PC-3 (cell line): ENCODE measurements at regions not wholly inside any gene's neighbourhood (a gene's known extent, or its start where the extent isn't known, plus 50 kb on each side); places are given as distances from the start of the nearest gene placed in this dataset.

ENCODE experiments used
- ATAC-seq: fragments of 200-7000 bp; cut with Tn5 transposase; 2 replicates; pipeline ENCODE4 v1.9.1; 2020; ENCODE audit warnings: mild to moderate bottlenecking, moderate library complexity
- BruUV-seq: library from RNA; stranded (reverse); fragments of 400-500 nt; replicated peaks from 2 replicates; lab custom pipeline; 2021; lab: Mats Ljungman, UMichigan
- CTCF ChIA-PET: fragments of 300-600 bp; sonication (Branson Sonifier 250); formaldehyde crosslinking; loops from one replicate; lab custom pipeline; 2022; ENCODE audit warnings: antibody characterized with exemption; lab: Charles Lee
- POLR2A ChIA-PET: fragments of 300-600 bp; sonication (Branson Sonifier 250); formaldehyde crosslinking; loops from one replicate; lab custom pipeline; 2022; ENCODE audit warnings: antibody characterized with exemption; ENCODE audit not compliant: unreplicated experiment; lab: Charles Lee
- DNase-seq: peaks from one replicate; pipeline ENCODE4 v3.0.0-alpha.2; 2015
- H2AFZ ChIP-seq: fragments of 300-600 bp; sonication (generic); 2 replicates; pipeline ENCODE4 v1.6.0; 2016; ENCODE audit warnings: antibody characterized with exemption, low read length
- H3F3A ChIP-seq: fragments of 300-600 bp; sonication (generic); one replicate; pipeline ENCODE4 v1.6.0; 2017; ENCODE audit warnings: antibody characterized with exemption, low read length, control low read depth, mild to moderate bottlenecking; ENCODE audit not compliant: unreplicated experiment
- H3K27ac ChIP-seq: fragments of 300-600 bp; sonication (generic); 2 replicates; pipeline ENCODE4 v1.5.1; 2016; ENCODE audit warnings: mild to moderate bottlenecking, low read length
- H3K27me3 ChIP-seq: fragments of 300-600 bp; sonication (generic); 2 replicates; pipeline ENCODE4 v1.6.1; 2016; ENCODE audit warnings: low read length, mixed read lengths
- H3K36me3 ChIP-seq: fragments of 300-600 bp; sonication (generic); 2 replicates; pipeline ENCODE4 v1.6.1; 2016; ENCODE audit warnings: low read depth, mixed run types, low read length, mixed read lengths
- H3K4me1 ChIP-seq: fragments of 300-600 bp; sonication (generic); 2 replicates; pipeline ENCODE4 v1.5.1; 2016; ENCODE audit warnings: low read length; ENCODE audit not compliant: insufficient read depth
- H3K4me2 ChIP-seq: fragments of 300-600 bp; sonication (generic); 2 replicates; pipeline ENCODE4 v1.6.0; 2016; ENCODE audit warnings: low read length
- H3K4me3 ChIP-seq: fragments of 300-600 bp; sonication (generic); 2 replicates; pipeline ENCODE4 v1.5.1; 2016; ENCODE audit warnings: mild to moderate bottlenecking, low read length, mixed read lengths
- H3K79me2 ChIP-seq: fragments of 300-600 bp; sonication (generic); 2 replicates; pipeline ENCODE4 v1.6.1; 2017; ENCODE audit warnings: low read length, mixed read lengths
- H3K9ac ChIP-seq: fragments of 300-600 bp; sonication (generic); 2 replicates; pipeline ENCODE4 v1.6.0; 2016; ENCODE audit warnings: mild to moderate bottlenecking, low read length
- H3K9me2 ChIP-seq: fragments of 300-600 bp; sonication (generic); replicated peaks from 2 replicates; pipeline ENCODE4 v1.6.1; 2016; ENCODE audit warnings: mixed run types, low read length, mixed read lengths
- H3K9me3 ChIP-seq: fragments of 300-600 bp; sonication (generic); 2 replicates; pipeline ENCODE4 v1.6.1; 2016; ENCODE audit warnings: low read length, mixed read lengths
- H4K20me1 ChIP-seq: fragments of 300-600 bp; sonication (generic); 2 replicates; pipeline ENCODE4 v1.6.1; 2016; ENCODE audit warnings: low read length, mixed read lengths
- EZH2 ChIP-seq: fragments of 300-600 bp; sonication (generic); IDR thresholded peaks from one replicate; pipeline ENCODE4 v1.6.1; 2017; ENCODE audit warnings: antibody characterized with exemption, mild to moderate bottlenecking, low read length; ENCODE audit not compliant: unreplicated experiment
- EZH2phosphoT487 ChIP-seq: fragments of 300-600 bp; sonication (generic); IDR thresholded peaks from 2 replicates; pipeline ENCODE4 v1.6.1; 2018; ENCODE audit warnings: mild to moderate bottlenecking, antibody characterized with exemption, low read length, borderline replicate concordance
- intact Hi-C: fragments of 100-400 bp; cut with micrococcal nuclease; formaldehyde crosslinking; loops from 2 replicates; pipeline ENCODE4 v1.9.0; 2023
- TF ChIP-seq, protein P1 (sequence below): fragments of 300-600 bp; sonication (generic); conservative IDR thresholded peaks from 2 replicates; pipeline ENCODE4 v1.5.1; 2017; ENCODE audit warnings: antibody characterized with exemption, low read depth, mild to moderate bottlenecking, low read length

- no TSS peak for BruUV-seq
- ChIA-PET POLR2A (interaction anchor here (0.5 kb wide), 1 partner anchor 450 kb away, joined by 5 read pairs; no protein-coding TSS in a partner anchor), CTCF (no interaction called here)
- no peak overlapping the region for H2AFZ ChIP-seq
- no peaks in the 10 kb centered on the region for H3K27me3 ChIP-seq
- ATAC-seq (no peak), DNase-seq (no peak)
- H3K4me2 ChIP-seq: no peak overlapping the region
- no peak overlapping the region for H3K4me3 ChIP-seq
- no peaks in the 10 kb centered on the region for H4K20me1 ChIP-seq
- no peak overlapping the region for H3K27ac ChIP-seq
- no peaks in the 10 kb centered on the region for H3K9me2 ChIP-seq
- no peaks in the 10 kb centered on the region for H3K4me1 ChIP-seq
- H3K79me2 ChIP-seq: no peaks in the 10 kb centered on the region
- H3K9me3 ChIP-seq: no peaks in the 10 kb centered on the region
- no peaks in the 10 kb centered on the region for H3F3A ChIP-seq
- H3K36me3 ChIP-seq: no peaks in the 10 kb centered on the region
- TF ChIP-seq, protein P1, sequence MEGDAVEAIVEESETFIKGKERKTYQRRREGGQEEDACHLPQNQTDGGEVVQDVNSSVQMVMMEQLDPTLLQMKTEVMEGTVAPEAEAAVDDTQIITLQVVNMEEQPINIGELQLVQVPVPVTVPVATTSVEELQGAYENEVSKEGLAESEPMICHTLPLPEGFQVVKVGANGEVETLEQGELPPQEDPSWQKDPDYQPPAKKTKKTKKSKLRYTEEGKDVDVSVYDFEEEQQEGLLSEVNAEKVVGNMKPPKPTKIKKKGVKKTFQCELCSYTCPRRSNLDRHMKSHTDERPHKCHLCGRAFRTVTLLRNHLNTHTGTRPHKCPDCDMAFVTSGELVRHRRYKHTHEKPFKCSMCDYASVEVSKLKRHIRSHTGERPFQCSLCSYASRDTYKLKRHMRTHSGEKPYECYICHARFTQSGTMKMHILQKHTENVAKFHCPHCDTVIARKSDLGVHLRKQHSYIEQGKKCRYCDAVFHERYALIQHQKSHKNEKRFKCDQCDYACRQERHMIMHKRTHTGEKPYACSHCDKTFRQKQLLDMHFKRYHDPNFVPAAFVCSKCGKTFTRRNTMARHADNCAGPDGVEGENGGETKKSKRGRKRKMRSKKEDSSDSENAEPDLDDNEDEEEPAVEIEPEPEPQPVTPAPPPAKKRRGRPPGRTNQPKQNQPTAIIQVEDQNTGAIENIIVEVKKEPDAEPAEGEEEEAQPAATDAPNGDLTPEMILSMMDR: no peak
- TF ChIP-seq EZH2 (no peak), EZH2phosphoT487 (no peak)
- no peak overlapping the region for H3K9ac ChIP-seq
- intact Hi-C loops: no loop called here
Measured at GRCh38 chr6:25025248-25025918, 89.6 kb upstream of the RIPOR2 start.

DNA sequence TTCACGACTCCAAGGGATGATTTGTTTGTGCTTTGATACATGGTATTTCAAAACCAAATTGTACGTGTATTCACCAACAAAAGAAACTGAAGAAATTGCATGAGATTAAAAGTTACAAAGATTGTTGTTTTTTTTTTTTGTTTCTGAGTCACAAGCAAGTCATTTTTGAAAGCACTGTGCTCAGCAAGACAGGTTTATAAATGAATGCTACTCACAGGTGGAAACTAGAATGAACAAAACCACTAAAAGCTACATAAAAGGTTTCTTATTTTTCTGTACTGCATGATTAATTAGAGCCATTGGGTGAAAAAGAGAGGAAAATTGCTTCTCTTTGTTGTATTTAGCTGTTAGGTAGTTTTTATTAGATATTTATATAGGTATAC lies 90.2 kb upstream of the RIPOR2 start:
- BruUV-seq: no TSS peak
- no peak for ATAC-seq
- Histone ChIP-seq H3F3A (no peaks in the 10 kb centered on the region), H3K27ac (no peak overlapping the region), H2AFZ (no peak overlapping the region), H3K36me3 (no peaks in the 10 kb centered on the region), H3K4me2 (no peak overlapping the region), H4K20me1 (no peaks in the 10 kb centered on the region), H3K27me3 (no peaks in the 10 kb centered on the region), H3K79me2 (no peaks in the 10 kb centered on the region), H3K4me1 (no peaks in the 10 kb centered on the region), H3K9ac (no peak overlapping the region), H3K9me3 (no peaks in the 10 kb centered on the region), H3K9me2 (no peaks in the 10 kb centered on the region), H3K4me3 (no peak overlapping the region)
- ChIA-PET POLR2A (interaction anchor here (0.5 kb wide), 1 partner anchor 450 kb away, joined by 5 read pairs; no protein-coding TSS in a partner anchor), CTCF (no interaction called here)
- no peak for DNase-seq
- no peak for TF ChIP-seq EZH2phosphoT487
- TF ChIP-seq, protein P1: no peak
- TF ChIP-seq EZH2: no peak
- intact Hi-C loops: no loop called here

DNA sequence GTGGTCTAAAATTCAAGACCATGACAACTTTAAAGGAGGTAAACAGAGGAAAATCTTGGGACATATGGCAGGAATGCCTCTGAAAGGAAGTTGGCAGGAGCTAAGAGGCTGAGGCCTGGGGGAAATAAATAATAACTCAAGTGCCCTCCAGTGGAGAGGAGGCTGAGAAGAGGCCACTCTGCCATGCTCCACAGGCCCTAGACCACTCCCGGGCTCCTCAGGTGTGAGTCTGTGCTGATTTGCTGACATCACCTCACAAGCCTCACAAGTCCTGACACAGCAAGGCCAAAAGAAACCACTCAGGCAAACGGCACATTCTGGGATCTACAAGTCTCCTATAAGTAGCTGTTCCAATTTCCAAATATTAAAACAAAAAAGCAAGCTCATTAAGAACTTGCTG lies 91.0 kb upstream of the RIPOR2 start:
- Histone ChIP-seq H3K9me2 (no peaks in the 10 kb centered on the region), H3K36me3 (no peaks in the 10 kb centered on the region), H3K4me2 (no peak overlapping the region), H3K9ac (no peak overlapping the region), H2AFZ (no peak overlapping the region), H3K4me3 (no peak overlapping the region), H3K9me3 (no peaks in the 10 kb centered on the region), H3K27ac (no peak overlapping the region), H3K79me2 (no peaks in the 10 kb centered on the region), H3F3A (no peaks in the 10 kb centered on the region), H3K4me1 (no peaks in the 10 kb centered on the region), H4K20me1 (no peaks in the 10 kb centered on the region), H3K27me3 (no peaks in the 10 kb centered on the region)
- DNase-seq: no peak
- intact Hi-C loops: no loop called here
- no TSS peak for BruUV-seq
- TF ChIP-seq, protein P1: 0 out of 2 replicates have a peak, but pooled peaks have one; percentile 7
- TF ChIP-seq EZH2: no peak
- POLR2A ChIA-PET: interaction anchor here (0.7 kb wide), 1 partner anchor 489 kb away, joined by 3 read pairs; no protein-coding TSS in a partner anchor
- no peak for ATAC-seq
- CTCF ChIA-PET: no interaction called here
